Panc1 (cell line): ENCODE measurements at regions not wholly inside any gene's neighbourhood (a gene's known extent, or its start where the extent isn't known, plus 50 kb on each side); places are given as distances from the start of the nearest gene placed in this dataset.

Experiments used
- ATAC-seq: fragments of 200-7000 bp; cut with Tn5 transposase; 2 replicates; pipeline ENCODE4 v1.9.1; 2020; ENCODE audit warnings: mild to moderate bottlenecking, moderate library complexity
- BruUV-seq: library from RNA; stranded (reverse); fragments of 400-500 nt; replicated peaks from 2 replicates; lab custom pipeline; 2021; lab: Mats Ljungman, UMichigan
- CTCF ChIA-PET: fragments of 300-600 bp; sonication (Branson Sonifier 250); formaldehyde crosslinking; loops from one replicate; lab custom pipeline; 2022; ENCODE audit warnings: antibody characterized with exemption; lab: Charles Lee
- POLR2A ChIA-PET: fragments of 300-600 bp; sonication (Branson Sonifier 250); formaldehyde crosslinking; loops from one replicate; lab custom pipeline; 2022; ENCODE audit warnings: antibody characterized with exemption; lab: Charles Lee
- DNase-seq: peaks from one replicate; pipeline ENCODE4 v3.0.0-alpha.2; 2010; ENCODE audit warnings: low read depth, low spot score
- H3K27ac ChIP-seq: 2 replicates; pipeline ENCODE4 v1.5.1; 2011; ENCODE audit warnings: mild to moderate bottlenecking, low read length, inconsistent platforms
- H3K27me3 ChIP-seq: fragments of 200-500 bp; sonication (Bioruptor generic); 2 replicates; pipeline ENCODE4 v1.6.0; 2014; ENCODE audit warnings: low read length, inconsistent platforms; ENCODE audit not compliant: control insufficient read depth, insufficient read depth
- H3K36me3 ChIP-seq: fragments of 200-500 bp; sonication (Bioruptor generic); 2 replicates; pipeline ENCODE4 v1.5.1; 2014; ENCODE audit warnings: inconsistent platforms, mild to moderate bottlenecking, low read length, moderate library complexity; ENCODE audit not compliant: control insufficient read depth, insufficient read depth
- H3K4me1 ChIP-seq: 2 replicates; pipeline ENCODE4 v1.5.1; 2011; ENCODE audit warnings: inconsistent platforms, mild to moderate bottlenecking, low read length, moderate library complexity; ENCODE audit not compliant: control insufficient read depth, insufficient read depth
- H3K4me3 ChIP-seq, 2 experiments: 2 replicates each; pipeline ENCODE4 v1.5.1; 2011 to 2012; ENCODE audit warnings: low read depth in 2 of 2, low read length in 2 of 2, mild to moderate bottlenecking in 2 of 2, inconsistent platforms in 1 of 2, moderate library complexity in 1 of 2
- H3K9me3 ChIP-seq: fragments of 200-500 bp; sonication (Bioruptor generic); 2 replicates; pipeline ENCODE4 v1.5.1; 2014; ENCODE audit warnings: low read depth, mild to moderate bottlenecking, inconsistent platforms, low read length, moderate library complexity; ENCODE audit not compliant: control insufficient read depth, insufficient read depth
- POLR2AphosphoS5 ChIP-seq: IDR thresholded peaks from 2 replicates; pipeline ENCODE4 v1.6.1; 2012; ENCODE audit warnings: mild to moderate bottlenecking, low read depth, low read length, moderate library complexity
- SIN3A ChIP-seq: IDR thresholded peaks from 2 replicates; pipeline ENCODE4 v1.6.1; 2012; ENCODE audit warnings: low read depth, mild to moderate bottlenecking, low read length, moderate library complexity, borderline replicate concordance; ENCODE audit not compliant: insufficient read depth
- TCF7L2 ChIP-seq: IDR thresholded peaks from 2 replicates; pipeline ENCODE4 v1.6.1; 2011; ENCODE audit warnings: mild to moderate bottlenecking, low read depth, low read length, inconsistent platforms
- in situ Hi-C: cut with HindIII; loops from 2 replicates; pipeline ENCODE4 v1.10.0; 2016; ENCODE audit warnings: low sequenced_read_pairs, low pct_unique_long_range_greater_than_20kb
- intact Hi-C: fragments of 100-400 bp; cut with micrococcal nuclease; formaldehyde crosslinking; loops from one replicate; pipeline ENCODE4 v1.10.0; 2022; ENCODE audit not compliant: unreplicated experiment
- TF ChIP-seq, protein P1 (sequence below), 2 experiments: IDR thresholded peaks; 2 replicates each; pipeline ENCODE4 v1.6.1; 2011 to 2012; ENCODE audit warnings: low read depth in 2 of 2, control low read depth in 1 of 2, low read length in 1 of 2, mild to moderate bottlenecking in 1 of 2, moderate library complexity in 1 of 2; ENCODE audit not compliant: insufficient read depth in 1 of 2
- TF ChIP-seq, protein P2 (sequence below): fragments of 450-650 bp; IDR thresholded peaks from 2 replicates; pipeline ENCODE4 v1.5.1; 2017; ENCODE audit warnings: mild to moderate bottlenecking

DNA sequence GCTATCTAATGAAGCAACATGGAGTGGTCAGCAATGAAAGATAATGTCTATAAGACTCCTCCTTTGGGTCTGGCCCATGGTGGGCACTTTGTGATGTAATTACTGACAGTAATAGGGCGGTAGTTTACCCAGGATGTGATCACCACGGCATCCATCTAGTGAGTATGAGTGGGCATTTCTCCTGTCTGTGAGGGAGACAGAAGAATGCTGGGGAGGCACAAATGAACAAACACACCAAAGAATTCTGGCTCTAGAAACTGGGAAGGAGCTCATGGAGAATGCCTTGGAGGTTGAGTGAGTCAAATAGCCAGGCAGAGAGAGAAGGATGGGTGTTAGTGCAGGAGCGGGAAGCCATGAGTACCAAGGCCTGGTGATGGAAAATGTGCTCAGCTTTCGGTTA, 217.5 kb downstream of the WNT5A start:
- Histone ChIP-seq H3K27ac (no peak overlapping the region), H3K36me3 (no peaks in the 10 kb centered on the region), H3K9me3 (no peaks in the 10 kb centered on the region), H3K4me3 (no peak overlapping the region), H3K27me3 (no peaks in the 10 kb centered on the region), H3K4me1 (no peaks in the 10 kb centered on the region)
- intact Hi-C loops: no loop called here
- no TSS peak for BruUV-seq
- POLR2A ChIA-PET: interaction anchor here (0.6 kb wide), 1 partner anchor 378 kb away, joined by 7 read pairs; no protein-coding TSS in a partner anchor
- ATAC-seq (no peak), DNase-seq (no peak)
- TF ChIP-seq POLR2AphosphoS5 (no peak), TCF7L2 (no peak)
- TF ChIP-seq, protein P1, sequence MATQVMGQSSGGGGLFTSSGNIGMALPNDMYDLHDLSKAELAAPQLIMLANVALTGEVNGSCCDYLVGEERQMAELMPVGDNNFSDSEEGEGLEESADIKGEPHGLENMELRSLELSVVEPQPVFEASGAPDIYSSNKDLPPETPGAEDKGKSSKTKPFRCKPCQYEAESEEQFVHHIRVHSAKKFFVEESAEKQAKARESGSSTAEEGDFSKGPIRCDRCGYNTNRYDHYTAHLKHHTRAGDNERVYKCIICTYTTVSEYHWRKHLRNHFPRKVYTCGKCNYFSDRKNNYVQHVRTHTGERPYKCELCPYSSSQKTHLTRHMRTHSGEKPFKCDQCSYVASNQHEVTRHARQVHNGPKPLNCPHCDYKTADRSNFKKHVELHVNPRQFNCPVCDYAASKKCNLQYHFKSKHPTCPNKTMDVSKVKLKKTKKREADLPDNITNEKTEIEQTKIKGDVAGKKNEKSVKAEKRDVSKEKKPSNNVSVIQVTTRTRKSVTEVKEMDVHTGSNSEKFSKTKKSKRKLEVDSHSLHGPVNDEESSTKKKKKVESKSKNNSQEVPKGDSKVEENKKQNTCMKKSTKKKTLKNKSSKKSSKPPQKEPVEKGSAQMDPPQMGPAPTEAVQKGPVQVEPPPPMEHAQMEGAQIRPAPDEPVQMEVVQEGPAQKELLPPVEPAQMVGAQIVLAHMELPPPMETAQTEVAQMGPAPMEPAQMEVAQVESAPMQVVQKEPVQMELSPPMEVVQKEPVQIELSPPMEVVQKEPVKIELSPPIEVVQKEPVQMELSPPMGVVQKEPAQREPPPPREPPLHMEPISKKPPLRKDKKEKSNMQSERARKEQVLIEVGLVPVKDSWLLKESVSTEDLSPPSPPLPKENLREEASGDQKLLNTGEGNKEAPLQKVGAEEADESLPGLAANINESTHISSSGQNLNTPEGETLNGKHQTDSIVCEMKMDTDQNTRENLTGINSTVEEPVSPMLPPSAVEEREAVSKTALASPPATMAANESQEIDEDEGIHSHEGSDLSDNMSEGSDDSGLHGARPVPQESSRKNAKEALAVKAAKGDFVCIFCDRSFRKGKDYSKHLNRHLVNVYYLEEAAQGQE (IDR thresholded peaks at IDR 0.05; ENCODE audit: insufficient read depth in 1 of 2, low read depth in 2 of 2, low read length in 1 of 2): no peak
- in situ Hi-C loops: no loop called here
- CTCF ChIA-PET: no interaction called here

DNA sequence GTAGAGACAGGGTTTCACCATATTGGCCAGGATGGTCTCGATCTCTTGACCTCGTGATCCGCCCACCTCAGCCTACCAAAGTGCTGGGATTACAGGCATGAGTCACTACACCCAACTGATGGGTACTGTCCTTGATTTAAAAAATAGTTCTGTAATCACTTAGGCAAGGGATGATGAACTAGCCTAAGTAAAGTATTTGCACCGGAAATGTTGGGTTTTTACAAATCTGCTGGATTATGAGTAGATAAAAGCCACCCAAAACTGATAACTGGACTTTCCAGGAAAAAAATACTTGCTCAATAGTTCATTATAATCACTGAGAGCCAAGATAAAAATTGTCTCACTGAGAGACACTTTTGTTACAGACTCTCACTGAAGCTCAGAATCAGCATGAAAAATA, 218.0 kb downstream of the WNT5A start:
- H3K27me3 ChIP-seq: no peaks in the 10 kb centered on the region
- H3K4me3 ChIP-seq: no peak overlapping the region
- intact Hi-C loops: no loop called here
- no peaks in the 10 kb centered on the region for H3K4me1 ChIP-seq
- H3K9me3 ChIP-seq: no peaks in the 10 kb centered on the region
- DNase-seq: no peak
- no peak for ATAC-seq
- no peak overlapping the region for H3K27ac ChIP-seq
- TF ChIP-seq, protein P2, sequence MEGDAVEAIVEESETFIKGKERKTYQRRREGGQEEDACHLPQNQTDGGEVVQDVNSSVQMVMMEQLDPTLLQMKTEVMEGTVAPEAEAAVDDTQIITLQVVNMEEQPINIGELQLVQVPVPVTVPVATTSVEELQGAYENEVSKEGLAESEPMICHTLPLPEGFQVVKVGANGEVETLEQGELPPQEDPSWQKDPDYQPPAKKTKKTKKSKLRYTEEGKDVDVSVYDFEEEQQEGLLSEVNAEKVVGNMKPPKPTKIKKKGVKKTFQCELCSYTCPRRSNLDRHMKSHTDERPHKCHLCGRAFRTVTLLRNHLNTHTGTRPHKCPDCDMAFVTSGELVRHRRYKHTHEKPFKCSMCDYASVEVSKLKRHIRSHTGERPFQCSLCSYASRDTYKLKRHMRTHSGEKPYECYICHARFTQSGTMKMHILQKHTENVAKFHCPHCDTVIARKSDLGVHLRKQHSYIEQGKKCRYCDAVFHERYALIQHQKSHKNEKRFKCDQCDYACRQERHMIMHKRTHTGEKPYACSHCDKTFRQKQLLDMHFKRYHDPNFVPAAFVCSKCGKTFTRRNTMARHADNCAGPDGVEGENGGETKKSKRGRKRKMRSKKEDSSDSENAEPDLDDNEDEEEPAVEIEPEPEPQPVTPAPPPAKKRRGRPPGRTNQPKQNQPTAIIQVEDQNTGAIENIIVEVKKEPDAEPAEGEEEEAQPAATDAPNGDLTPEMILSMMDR: no peak
- no peaks in the 10 kb centered on the region for H3K36me3 ChIP-seq
- POLR2A ChIA-PET: no interaction called here
- in situ Hi-C loops: no loop called here
- CTCF ChIA-PET: no interaction called here
- BruUV-seq: no TSS peak

DNA sequence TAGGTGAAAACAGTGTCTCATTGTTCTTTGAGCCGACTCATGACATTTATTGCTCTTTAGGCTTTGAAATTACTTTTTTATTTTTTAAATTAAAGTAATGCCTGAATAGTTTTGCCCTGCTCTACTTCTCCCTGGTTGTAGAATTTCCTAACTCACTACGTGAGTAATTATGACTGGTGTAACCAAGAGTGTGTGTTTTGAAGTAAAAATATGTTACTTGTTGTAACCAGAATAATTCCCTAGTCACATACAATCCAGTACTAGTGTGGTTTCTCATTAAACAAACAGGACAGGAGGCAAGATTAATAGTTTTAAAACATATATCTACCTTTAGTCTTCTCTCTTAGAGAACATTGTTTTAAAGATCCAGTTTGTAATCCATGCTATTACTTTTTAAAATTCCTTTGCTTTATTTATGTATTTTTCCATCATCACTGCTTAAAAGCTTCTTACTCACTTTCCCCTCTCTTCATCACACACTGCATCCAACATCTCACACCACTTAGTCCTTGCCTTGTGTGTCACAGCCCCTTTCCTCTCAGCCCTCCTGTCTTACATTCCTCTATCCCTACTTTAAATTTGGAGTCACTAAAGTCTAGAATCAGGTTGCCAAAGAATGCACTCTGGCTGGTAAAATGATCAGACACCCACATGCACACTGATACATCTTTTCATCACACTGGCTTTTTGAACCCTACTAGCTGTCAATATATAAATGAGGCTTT, 219.7 kb downstream of the WNT5A start:
- Histone ChIP-seq H3K27ac (no peak overlapping the region), H3K4me1 (no peaks in the 10 kb centered on the region), H3K36me3 (no peaks in the 10 kb centered on the region), H3K9me3 (no peaks in the 10 kb centered on the region), H3K4me3 (no peak overlapping the region), H3K27me3 (no peaks in the 10 kb centered on the region)
- ChIA-PET POLR2A (no interaction called here), CTCF (no interaction called here)
- ATAC-seq (no peak), DNase-seq (no peak)
- TF ChIP-seq SIN3A (no peak), POLR2AphosphoS5 (no peak), TCF7L2 (no peak)
- TF ChIP-seq, protein P1 (IDR thresholded peaks at IDR 0.05; ENCODE audit: insufficient read depth in 1 of 2, low read depth in 2 of 2, low read length in 1 of 2): no peak
- TF ChIP-seq, protein P2: no peak
- in situ Hi-C loops (no loop called here), intact Hi-C loops (no loop called here)
- BruUV-seq: no TSS peak
